ENCODE measurements at regions not wholly inside any gene's neighbourhood (a gene's known extent, or its start where the extent isn't known, plus 50 kb on each side); places are given as distances from the start of the nearest gene placed in this dataset.

DNA sequence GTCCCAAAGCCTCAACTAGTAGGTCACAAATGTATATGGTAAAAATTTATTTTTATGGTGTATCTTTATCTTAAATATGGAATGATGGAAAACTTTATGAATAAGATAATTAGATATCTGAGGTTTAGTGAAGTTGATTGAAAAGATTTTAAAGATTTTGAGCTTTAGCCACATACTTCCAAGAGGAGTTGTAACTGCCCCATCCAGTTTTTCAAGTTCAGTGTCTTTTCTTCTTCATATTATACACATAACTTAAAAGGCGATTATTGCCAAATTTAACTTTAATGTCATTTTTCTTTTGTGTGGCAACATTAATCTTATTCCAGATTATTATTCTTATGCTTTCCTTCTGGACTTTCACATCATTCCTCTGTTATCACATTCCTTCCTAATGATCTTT is 266.4 kb downstream of the TINAG start:
- DNase-seq, result no peak

DNA sequence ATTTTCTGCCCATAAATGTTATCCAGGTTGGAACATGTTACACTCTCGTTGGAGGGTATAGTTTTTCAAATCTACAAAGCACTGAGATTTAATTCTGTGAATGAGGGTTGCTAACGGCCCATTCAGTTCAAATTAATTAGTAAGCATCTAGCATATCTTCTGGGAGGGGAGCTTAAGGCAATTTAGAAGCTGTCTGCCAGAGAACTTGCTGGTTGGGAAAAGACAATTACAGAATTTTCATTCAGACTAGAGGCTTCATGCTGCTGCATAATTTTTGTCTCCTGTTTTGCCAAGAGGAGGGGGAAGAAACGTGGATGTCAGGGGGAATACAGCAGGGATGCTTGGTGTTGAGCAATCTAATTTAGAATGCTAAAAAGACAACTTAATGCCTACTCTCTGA is 268.3 kb upstream of the FAM83B start:
- DNase-seq, result no peak

DNA sequence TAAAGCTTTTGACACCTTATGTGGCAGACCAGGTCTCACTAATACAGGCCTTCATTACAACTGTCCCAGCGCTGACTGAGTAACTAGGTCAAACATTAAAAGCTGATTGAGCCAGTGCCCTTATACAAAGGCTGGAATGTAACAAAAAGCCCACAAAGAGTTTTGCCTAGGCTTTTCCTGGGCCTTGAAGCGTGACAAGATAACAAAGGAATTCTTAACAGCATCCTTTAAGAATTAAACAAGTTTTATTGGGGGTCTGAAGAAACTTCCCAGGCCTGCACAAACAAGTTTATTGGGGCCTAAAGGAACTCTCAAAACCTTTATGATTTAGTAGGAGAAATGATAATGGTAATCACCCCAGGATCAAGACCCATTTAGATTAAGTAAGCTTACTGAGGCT is 267.6 kb upstream of the FAM83B start:
- no peak for DNase-seq

DNA sequence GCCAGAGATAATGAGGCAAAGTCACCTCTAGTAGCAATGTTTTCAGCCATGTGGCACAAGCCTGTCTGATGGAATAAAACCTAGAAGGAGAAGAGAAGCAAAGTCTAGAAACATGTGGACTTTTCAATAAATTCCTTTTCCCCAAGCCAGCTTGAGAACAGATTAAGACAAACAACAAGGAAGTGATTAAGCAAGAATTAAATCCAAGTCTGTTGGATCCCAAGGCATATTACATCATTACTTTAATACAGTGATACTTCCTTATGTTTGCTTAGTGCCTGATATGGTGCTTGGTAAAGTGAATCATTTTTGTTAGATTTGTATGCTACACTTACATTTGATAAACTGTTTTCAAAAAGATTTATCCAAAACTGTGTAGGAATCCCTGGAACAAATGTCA is 260.3 kb upstream of the FAM83B start:
- no peak for DNase-seq

DNA sequence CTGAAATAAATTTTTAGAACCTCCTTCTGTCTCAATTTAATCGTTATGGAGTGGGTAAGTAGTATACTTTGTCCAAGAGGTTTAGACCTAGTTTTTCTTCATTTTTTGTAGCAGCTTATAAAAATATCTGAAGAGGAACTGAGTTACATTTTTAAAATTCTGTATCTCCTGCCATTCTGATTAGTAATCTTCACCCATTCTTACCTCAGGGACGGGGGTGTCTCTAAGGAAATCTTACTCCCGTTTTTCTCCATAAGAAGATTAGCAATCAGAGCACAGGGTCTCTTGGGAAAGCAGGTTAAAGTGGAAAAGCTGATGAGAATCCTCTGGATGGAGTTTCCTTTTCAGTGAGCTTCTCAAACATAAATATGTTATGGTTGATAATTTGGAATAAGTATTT is 259.3 kb upstream of the FAM83B start:
- no peak for DNase-seq

DNA sequence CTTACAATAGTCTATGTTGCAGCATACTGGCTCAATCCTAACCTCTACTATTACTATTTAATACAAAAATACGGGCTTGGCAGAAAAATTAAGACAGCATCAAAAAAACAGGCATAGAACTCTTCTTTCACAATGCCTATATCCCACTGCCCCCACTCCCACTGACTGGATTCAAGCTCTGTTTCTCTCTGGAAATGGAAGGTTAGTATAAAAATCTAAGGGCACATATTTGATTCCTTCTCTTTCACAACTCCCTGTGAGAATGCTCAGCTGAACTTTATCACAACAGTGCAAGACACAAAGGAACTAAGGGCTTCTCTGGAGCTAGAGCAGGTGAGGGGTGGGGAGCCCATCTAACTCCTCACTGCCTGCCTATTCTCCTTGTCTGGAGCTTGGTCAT is 258.4 kb upstream of the FAM83B start:
- DNase-seq, result no peak

DNA sequence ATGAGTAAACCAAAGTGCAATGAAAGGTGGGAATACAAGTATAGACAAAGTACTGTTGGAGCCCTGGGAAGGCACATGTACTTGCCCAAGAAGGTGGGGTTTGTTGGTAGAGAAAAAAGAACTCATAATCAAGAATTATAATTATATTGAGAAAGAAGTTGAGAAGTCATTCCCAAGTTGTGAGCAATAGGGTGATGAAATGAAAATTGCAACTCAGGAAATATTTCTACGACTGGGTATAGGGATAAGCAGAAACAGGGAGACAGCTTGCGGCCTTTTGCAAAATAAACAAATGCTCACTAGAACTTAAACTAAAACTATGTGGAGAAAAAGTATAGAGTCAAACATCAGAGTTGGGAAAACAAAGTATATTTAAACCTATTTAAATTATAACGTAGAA is 250.7 kb upstream of the FAM83B start:
- no peak for DNase-seq

DNA sequence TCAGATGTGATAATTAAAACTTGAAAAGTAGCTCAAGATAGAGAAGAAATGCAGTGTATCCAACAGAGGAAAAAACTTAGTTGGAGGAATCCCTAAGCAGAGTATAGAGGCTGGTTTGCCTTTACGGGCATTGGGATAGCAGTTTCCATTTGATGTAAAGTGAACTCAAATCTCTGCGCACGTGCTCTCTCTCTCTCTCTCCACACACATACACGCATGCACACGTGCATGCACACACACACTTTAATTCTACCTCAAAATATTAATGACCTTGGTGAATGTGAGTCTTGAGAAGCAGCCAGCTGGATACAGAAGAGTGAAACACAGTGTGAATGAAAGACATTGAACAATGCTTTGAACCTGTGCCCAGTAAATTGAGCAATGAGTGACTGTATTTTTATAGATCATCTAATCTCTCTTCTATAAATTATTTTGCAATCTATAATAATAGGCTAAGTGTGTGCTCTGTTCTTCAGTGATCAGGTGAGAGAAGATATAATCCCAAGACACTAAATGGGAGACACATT is 247.7 kb upstream of the FAM83B start:
- no peak for DNase-seq

DNA sequence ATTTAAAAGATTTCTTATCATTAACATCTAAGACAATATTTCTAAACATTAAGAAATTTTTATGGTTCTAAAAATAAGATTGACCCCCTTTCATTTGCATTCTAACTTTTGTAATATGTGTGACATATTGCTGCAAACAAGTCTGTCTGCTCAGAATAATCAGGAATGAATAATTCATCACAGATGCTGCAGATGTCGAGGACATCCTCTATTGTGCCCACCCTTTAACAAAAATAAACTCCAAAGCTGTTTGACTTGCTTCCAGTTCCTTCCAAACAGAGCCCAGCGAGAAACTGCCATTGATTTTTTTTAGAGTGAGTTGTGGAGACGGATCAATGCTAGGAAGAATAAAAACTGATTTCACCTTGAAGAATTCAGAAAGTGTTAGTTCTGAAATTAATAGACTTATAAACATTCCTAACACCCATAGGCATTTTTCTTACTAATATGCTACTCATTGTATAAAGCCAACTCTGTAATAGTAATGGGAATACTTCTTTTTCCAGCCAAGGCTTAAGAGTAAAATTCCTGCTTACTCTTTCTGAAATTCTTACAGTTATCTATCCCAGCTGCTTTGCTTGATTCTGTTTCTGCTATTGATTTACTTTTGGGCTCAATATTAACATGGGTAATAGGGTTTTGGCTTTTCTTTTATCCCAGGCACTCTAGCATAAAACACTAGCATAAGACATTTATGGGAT is 244.8 kb upstream of the FAM83B start:
- no peak for DNase-seq

DNA sequence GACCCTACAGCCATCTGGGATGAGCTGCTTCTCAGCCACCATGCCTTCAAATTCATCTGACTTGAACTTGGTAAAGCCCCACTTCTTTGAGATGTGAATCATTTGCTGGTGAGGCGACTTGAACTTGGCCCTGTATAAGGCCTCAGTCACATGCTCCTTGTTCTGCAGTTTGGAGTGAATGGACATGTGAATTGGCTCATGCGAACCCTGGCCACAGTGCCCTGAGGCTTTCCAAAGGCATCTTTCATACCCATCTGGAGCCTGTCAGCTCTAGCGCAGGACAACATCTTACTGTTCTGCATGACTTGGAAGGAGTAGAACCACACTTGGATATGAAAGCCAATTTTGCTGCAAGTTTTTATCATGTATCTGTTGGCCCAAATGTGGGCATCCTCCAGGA is 244.0 kb upstream of the FAM83B start:
- DNase-seq, result no peak

DNA sequence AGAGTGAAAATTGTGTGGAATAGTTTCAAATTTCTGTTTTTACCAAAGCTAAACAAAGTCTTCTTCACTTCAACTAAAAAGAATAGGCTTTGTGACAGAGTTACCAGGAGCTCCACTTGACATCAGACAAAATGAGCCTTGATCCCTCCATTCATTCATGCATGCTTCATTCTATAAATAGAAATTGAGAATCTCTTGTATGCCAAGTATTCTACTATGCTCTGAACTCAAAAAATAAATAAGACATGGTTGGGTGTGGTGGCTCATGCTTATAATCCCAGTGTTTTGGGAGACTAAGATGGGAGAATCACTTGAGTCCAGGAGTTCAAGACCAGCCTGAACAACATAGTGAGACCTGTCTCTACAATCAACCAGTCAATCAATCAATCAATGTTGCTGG is 236.6 kb upstream of the FAM83B start:
- no peak for DNase-seq

DNA sequence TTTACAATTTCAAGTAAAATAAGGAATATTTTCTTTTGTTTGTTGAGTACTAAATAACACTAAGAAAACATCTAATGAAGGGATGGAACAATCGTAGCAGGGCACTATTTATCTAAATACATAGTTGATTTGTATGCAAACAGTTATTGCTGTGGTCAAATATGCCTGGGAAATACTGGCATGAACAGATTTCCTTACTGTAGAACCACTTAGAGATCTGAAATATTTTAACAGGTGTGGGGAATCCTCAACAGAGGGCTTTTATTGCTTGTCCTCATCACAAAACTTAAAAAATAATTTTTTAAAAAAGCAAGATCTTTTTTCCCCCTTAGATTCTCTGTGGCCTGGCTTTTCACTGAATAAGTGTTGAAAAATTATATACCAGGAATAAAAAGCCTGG is 233.0 kb upstream of the FAM83B start:
- DNase-seq, result no peak

DNA sequence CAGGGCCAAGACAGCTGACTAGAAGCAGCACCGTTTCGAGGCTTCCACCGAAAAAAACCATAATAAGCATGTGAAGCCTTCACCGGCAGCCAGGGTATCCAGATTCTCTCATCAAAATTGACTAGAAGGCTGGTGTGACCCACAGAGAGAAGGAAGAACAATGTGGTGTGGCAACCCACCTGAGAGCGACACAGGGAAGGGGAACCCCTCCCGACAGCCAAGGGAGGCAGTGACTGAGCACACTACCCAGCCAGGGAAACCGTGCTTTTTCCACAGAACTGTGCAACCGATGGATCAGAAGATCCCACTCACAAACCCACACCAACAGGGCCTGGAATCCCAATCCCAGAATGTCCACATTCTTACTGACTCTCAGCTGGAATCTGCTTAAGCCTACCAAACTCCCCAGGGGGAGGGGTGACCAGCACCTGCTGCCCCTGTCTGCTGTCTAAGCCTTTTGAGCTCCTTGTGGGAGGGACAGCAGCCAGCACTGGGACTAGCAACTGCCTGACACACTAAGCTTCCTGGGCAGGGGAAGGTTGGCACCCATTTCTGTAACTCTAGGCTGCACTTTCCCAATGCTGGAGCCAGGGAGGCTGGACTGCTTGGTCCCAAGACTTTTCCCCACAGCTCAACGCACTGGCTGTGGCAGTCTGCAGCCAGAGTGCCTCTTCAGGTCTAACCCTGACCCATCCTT is 231.9 kb upstream of the FAM83B start:
- DNase-seq, result no peak

DNA sequence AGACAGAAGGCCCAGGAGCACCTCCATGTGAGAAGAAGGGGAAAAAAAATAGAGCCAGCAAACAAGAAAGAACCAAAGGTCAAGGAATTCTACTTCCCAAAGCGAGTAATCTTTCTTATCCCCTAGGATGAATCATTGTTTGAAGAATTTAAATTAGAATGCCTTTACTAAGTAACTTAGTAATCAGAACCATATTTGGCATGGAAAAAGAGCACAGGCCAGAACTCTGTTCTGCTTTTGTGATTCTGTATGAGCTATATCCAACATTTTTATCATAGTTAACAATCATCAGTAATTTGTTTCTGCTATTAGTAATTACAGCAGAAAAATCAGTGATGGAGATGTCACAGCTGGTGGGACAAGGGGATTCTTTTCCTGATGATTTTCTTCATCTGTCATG is 228.8 kb upstream of the FAM83B start:
- DNase-seq, result no peak

DNA sequence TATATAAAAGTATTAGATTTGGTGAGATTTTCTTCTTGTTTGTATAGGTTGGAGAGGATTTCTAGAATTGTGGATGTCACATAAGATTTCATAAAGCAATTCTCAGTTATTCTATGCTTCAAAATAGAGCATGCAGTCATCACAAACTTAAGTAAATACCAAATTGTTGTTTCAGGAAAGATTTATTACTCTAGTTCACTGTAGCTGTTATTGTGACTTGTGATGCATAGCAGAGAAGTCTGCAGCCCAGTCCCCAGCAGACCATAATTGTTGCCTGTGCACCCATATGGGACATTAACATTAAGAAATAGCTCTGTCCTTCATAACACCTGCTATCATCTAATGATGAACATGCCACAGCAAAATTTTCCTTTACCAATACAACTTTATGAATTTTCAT is 228.0 kb upstream of the FAM83B start:
- no peak for DNase-seq

DNA sequence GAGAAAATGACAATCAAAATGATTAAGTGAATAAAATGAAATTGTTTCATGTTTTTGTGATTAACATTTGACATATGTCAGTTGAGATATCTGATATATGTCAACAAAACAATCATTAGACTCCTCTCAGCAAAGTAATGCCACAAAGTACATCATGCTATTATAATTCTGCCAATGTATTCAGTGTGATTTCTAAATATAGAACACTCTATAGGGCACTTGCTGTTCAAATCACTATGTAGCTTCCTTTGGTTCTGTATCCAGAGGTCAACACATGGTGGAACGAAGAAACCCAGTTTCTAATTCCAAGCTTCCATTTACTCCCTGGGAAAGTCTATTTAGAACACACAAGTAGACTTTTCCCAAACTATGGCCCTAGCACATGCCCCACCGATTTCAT is 227.5 kb upstream of the FAM83B start:
- DNase-seq, result no peak

DNA sequence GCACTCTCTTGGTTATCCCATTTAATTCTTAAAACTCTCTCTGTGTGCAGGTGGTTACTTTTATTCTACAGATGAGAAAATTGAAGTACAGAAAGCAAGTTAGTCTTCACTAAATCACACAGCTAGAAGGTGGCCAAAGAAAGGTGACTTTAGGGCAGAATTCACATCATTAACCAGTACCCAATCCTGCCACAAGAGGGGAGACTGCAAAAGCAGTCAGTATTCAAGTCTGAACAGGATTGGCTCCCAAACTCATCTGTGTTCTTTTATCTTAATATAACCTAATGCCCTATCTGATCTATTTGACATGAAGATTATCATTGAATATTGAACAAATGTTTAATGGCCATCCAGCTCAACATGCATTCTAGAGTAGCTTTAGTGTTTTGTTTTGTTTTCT is 225.3 kb upstream of the FAM83B start:
- no peak for DNase-seq

DNA sequence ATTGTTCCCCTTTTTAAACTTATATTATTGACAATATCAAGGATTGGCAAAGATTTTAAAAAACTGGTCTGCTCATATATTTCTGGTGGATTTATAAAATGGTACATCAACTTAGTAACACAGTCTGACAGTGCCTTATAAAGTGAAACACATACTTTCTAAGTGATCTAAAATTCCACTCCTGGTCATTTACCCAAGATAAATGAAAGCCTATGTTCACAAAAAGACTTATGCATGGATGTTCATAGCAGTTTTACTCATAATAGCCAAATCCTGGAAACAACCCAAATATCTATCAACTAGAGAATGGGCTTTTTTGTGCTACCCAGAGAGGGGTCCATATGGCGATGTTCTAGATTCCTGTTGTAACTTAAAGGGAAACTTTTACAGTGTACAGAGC is 222.4 kb upstream of the FAM83B start:
- no peak for DNase-seq

DNA sequence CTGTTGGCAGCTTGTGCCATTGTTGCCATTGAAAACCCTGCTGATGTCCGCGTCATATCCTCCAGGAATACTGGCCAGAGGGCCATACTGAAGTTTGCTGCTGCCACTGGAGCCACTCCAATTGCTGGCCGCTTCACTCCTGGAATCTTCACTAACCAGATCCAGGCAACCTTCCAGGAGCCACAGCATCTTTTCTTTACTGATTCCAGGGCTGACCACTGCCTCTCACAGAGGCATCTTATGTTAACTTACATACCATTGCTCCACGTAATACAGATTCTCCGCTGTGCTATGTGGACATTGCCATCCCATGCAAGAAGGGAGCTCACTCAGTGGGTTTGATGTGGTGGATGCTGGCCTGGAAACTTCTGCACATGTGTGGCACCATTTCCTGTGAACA is 221.8 kb upstream of the FAM83B start:
- DNase-seq, result no peak

DNA sequence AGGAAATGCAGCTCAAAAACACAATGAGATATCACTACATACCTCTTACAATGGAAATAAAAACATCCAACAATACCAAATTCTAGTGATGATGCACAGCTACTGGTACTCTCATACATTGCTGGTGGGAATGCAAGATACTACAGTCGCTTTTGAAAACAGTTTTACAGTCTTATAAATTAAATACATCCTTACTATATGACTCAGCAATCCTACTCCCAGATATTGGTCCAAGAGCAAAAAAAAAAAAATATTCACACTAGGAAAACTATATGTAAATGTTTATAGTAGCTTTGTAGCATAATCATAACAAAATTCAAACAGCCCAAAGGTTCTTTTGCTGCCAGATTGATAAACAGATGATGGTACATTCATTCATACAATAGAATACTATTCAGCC is 217.4 kb upstream of the FAM83B start:
- no peak for DNase-seq

DNA sequence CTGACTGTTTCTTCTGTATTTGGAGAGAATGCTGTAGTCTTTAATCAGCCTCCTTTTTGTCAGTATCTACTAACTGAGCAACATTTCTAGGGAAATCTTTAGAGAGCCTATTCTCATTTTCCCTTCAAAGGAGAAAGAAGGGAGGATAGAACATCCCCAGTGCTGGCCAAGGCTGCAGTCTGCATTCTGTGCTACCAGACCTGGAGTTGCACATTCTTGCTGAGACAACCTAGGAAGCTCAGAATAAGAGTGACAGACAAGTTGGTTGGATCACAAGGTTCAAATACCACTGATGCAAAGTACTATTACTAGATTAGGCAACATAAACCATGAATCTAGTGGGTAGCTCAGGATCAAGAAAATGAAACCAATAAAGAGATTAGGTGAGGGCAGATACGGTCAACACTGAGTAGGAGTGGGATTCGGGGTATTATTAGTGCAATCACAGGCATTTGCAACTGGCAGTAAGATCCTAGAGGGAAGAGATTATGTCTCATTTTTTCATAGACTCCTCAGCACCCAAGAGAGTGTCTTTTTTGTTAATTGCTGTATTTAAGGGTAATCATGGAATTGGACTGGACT is 213.5 kb upstream of the FAM83B start:
- DNase-seq, result no peak

DNA sequence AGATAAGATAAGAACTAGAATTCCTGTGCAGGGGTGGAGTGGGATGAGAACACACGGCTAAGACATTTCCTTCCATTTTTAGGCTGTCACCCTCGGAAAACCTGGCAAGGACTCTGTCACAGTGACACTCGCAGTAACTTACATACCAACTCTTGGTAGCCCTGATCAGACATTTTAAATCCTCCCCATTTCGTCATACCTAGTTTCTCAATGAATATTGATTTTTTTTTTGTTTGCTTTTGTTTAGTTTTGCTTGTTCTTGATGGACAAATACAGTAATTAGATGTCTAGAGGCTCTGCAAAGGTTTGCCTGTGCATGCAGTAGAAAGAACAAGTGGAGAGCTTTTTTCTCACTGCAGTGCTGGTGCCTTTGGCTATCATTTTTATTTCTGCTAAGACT is 213.0 kb upstream of the FAM83B start:
- DNase-seq, result no peak

DNA sequence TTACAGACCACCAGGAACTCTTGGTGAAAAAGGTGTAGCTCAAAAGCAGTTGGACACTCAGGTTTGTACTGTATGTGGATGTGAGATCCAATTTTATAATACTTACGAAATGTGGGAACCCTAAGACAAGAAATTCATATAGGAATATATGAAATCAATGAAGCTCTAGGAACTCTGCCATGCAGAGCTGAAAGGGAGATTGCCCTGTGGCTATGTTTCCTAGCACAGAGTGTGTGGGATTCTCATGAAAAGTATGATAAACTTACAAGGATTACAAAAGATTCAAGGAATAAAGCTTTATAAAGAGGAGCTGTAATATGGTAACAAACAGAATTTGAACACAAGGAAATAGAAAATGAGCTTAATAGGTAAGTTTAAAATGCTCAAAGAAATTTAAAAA is 205.7 kb upstream of the FAM83B start:
- DNase-seq, result no peak
